Fibroblast of villous mesenchyme (primary cell): ENCODE measurements at regions not wholly inside any gene's neighbourhood (a gene's known extent, or its start where the extent isn't known, plus 50 kb on each side); places are given as distances from the start of the nearest gene placed in this dataset.

Source experiments
- DNase-seq: peaks from one replicate; pipeline ENCODE4 v3.0.0-alpha.2; 2010; ENCODE audit warnings: low read depth
- H3K4me3 ChIP-seq: 2 replicates; pipeline ENCODE4 v1.5.1; 2011; ENCODE audit warnings: low read depth, mild to moderate bottlenecking, low read length
- TF ChIP-seq, protein P1 (sequence below): IDR thresholded peaks from 2 replicates; pipeline ENCODE4 v1.5.1; 2012; ENCODE audit warnings: low read depth, mild to moderate bottlenecking, low read length; ENCODE audit not compliant: insufficient read depth

DNA sequence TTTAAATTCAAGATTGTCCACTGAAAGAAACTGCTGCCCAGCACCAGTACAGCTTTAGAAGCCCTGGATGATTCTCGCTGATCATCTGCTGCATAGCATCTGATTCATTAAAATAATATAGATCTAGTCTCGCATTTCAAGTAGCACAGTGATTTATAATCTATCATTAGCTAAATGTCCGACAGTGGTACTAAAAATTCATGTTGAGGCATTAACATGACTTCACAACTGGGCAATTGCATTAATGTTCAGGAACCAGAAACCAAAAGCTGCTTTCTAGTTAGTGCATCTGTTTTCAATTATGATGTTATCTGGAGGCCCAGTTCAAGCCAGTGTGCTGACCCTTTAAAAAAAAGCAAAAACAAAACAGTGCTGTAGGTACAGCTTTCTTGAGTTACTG, 1987.2 kb upstream of the SEL1L start:
- peak; percentile 60 for DNase-seq
- H3K4me3 ChIP-seq = no peak overlapping the region
- TF ChIP-seq, protein P1, sequence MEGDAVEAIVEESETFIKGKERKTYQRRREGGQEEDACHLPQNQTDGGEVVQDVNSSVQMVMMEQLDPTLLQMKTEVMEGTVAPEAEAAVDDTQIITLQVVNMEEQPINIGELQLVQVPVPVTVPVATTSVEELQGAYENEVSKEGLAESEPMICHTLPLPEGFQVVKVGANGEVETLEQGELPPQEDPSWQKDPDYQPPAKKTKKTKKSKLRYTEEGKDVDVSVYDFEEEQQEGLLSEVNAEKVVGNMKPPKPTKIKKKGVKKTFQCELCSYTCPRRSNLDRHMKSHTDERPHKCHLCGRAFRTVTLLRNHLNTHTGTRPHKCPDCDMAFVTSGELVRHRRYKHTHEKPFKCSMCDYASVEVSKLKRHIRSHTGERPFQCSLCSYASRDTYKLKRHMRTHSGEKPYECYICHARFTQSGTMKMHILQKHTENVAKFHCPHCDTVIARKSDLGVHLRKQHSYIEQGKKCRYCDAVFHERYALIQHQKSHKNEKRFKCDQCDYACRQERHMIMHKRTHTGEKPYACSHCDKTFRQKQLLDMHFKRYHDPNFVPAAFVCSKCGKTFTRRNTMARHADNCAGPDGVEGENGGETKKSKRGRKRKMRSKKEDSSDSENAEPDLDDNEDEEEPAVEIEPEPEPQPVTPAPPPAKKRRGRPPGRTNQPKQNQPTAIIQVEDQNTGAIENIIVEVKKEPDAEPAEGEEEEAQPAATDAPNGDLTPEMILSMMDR = no peak

DNA sequence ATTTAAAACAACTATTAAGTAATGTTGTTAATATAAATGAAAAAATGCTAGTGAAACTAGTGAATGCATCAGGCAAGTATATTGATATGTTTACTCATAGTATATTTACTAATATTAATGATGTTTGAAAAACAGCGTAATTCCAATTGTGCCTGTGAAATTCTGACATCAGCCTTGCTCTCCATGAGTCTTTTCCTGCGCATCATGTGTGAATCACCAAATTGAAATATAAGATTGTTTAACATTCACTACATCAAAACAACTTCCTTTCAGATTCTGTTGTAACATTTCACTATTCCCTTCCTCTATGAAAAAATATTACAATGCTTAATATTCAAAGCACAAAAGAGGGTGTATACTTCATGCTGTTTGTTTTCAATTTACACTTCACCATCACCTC, 1995.9 kb upstream of the SEL1L start:
- TF ChIP-seq, protein P1 = no peak
- no peak for DNase-seq

DNA sequence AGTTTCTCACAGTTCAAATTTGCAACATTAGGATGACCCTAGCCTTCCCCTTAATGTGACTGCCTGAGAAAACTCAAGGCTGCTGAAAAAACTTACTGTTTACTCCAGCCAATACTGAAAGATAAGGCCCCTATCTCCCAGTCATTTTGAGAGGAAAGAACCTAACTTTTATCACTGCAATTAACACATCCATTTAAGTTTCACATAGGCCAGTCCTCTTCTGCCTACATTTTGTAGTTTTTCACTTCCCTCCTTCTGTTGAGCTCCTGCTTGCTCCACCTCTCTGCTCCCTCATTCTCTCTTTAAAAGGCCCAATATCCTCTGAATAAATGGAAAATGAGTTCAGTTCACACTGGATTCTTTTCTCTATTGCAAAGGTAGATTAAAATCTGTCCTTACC, 1996.2 kb upstream of the FLRT2 start:
- no peak for DNase-seq
- TF ChIP-seq, protein P1 = no peak

More for the DNA sequence above, 1995.9 kb upstream of the SEL1L start:
- H3K4me3 ChIP-seq = no peak overlapping the region

DNA sequence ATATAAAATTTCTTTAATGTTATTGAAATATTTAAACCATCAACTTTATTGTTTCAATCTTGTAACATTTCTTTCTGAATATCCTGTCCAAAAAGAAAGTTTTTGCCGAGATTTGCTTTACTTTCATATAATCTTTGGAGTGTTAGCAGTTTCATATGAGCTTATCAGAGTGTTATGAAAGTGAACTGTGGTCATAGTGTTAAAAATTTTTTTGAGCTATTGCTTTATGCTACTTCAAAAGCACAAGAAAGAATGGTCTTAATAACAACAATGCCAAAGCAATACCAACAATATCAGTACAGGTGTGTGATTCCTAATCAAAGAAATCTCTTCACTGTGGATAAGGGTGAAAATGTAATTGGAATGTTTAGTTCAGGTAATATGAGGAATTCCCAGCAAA, 1994.9 kb upstream of the FLRT2 start:
- TF ChIP-seq, protein P1 = no peak
- DNase-seq = no peak
- H3K4me3 ChIP-seq = no peak overlapping the region

More for the DNA sequence above, 1996.2 kb upstream of the FLRT2 start:
- no peak overlapping the region for H3K4me3 ChIP-seq

DNA sequence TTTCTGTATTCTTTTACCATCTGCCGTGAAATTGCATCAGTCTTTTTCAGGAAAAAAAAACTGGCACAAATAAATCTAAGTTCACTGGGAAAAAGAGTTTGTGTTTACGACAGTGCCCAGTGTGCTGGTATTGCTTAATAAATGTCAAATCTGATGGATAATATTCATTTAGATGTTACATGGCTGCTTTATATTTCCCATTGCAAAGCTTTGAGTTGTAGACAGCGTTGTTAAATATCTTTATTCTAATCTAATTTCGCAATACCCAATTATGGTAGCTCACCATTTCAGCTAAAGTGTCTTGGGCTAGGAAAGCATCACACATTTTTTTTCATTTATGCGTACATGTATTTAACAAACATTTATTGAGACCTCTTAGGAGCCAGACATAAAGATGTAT, 1994.5 kb upstream of the FLRT2 start:
- H3K4me3 ChIP-seq = no peak overlapping the region
- no peak for DNase-seq
- TF ChIP-seq, protein P1 = no peak

DNA sequence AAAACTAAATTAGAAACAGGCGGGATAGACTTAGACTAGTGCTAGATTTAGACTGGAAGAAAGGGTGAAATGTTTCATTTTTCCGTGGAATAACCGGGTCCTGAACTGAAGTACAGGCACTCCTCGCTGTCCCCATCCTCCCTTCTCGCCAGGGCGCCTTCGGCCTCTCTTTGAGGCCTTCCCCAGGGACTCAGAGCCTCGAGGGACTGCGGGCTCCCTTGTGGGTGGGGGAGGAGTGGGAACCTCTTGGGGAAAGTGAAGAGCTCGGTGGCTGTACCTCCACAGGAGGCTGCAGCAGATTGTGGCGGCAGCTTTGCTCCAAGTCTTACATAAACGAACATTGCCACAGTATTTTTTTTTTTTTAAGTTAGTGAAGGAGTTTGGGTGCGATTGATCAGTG, 1988.8 kb upstream of the FLRT2 start:
- DNase-seq = no peak
- no peak overlapping the region for H3K4me3 ChIP-seq
- TF ChIP-seq, protein P1 = no peak

DNA sequence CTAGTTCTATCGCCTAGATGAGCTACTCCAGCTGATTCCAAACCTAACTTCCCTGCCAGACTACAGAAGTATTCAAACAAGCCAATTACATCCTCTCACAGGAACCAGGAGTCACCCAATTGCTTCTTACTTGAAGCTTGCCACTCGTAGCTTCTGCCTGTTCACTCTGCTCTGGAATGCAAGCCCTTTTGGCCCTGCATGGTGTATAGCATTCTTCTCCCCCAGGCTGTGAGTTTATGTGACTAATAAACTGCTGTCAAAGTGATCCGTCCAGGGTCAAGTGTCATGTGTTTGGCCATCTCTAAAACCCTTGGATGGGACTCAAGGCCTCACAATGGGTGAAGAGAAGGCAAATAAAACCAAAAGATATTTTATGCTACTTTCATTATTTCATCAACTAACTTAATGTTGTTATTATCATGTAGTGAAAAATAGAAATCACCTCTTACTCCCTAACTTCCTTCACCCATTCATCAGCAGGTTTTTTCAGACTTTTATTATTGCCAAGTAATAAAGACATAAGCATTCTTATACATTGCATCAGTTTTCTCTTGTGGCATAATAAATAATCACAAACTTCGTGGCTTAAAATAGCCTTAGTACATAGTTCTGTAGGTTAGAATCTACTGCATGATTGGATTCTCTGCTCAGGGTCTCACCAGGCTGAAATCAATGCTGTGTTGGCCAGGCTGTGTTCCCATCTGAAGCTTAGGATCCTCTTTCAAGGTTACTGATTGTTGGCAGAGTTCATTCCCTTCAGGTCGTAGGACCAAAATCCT, 1981.7 kb upstream of the FLRT2 start:
- DNase-seq = peak; percentile 53
- H3K4me3 ChIP-seq = no peak overlapping the region
- TF ChIP-seq, protein P1 = no peak
